Pancreas (tissue), 10 donors: ENCODE measurements at regions not wholly inside any gene's neighbourhood (a gene's known extent, or its start where the extent isn't known, plus 50 kb on each side); places are given as distances from the start of the nearest gene placed in this dataset.

Experiments used
- ATAC-seq, 4 donors: fragments of 200-7000 bp; cut with Tn5 transposase; one replicate each; pipeline versions ENCODE4 v1.8.0 to v1.9.1; 2020; ENCODE audit warnings: mild to moderate bottlenecking in 4 of 4, moderate library complexity in 4 of 4
- DNase-seq, 6 donors: peaks; one replicate each; pipeline ENCODE4 v3.0.0-alpha.2; 2020
- FAIRE-seq: peaks from 2 replicates; lab custom pipeline; 2012; peaks lifted over from hg19 to GRCh38; lab: Jason Lieb, UNC
- H3K27ac ChIP-seq, 4 donors: fragments of 200-600 bp; sonication (generic); 1 replicate in 3 of 4; 2 replicates in 1 of 4; pipeline versions ENCODE4 v1.5.0 to v1.8.0; 2020
- H3K27me3 ChIP-seq, 4 donors: fragments of 200-600 bp; one replicate each; pipeline ENCODE4 v1.8.0; 2021
- H3K36me3 ChIP-seq, 3 donors: fragments of 200-600 bp; sonication (generic) in 1 of 3; one replicate each; pipeline versions ENCODE4 v1.5.0 to v1.8.0; 2020 to 2021
- H3K4me1 ChIP-seq, 3 donors: fragments of 200-600 bp; one replicate each; pipeline ENCODE4 v1.8.0; 2021
- H3K4me3 ChIP-seq, 4 donors: fragments of 200-600 bp; sonication (generic) in 2 of 4; one replicate each; pipeline versions ENCODE4 v1.5.0 to v1.8.0; 2020 to 2021
- H3K9me3 ChIP-seq, 4 donors: fragments of 200-600 bp; one replicate each; pipeline ENCODE4 v1.8.0; 2021
- WGBS, 2 donors: extraction: QIAGEN DNeasy Blood & Tissue Kit; methylation state at CpG; one replicate each; pipeline ENCODE4 v1.1.7; 2013; 5-methylcytosine and 5-hydroxymethylcytosine counted together
- intact Hi-C, 3 donors: fragments of 100-400 bp; cut with DNase I; formaldehyde crosslinking; loops; one replicate each; pipeline versions ENCODE4 v1.11.1 to v1.14.2; 2022
- TF ChIP-seq, protein P1 (sequence below), 4 donors: fragments of 200-600 bp; sonication (generic) in 3 of 4; IDR thresholded peaks; one replicate each; pipeline versions ENCODE4 v1.5.0 to v1.8.0; 2021; ENCODE audit warnings: antibody characterized with exemption in 4 of 4
- donor health status: healthy with polysubstance abuse.
- donor health status: DM: no; HTN: no; CAD: no; lungs with moderate emphysema.
- donor health status: DM: no; HTN: no; CAD: no.
- donor health status: control.
- donor health status: control.
- donor health status: Bipolar disorder and iron deficiency.
- donor health status: DM: yes; HTN: yes; CAD: no.
- donor health status: DM: no; HTN: no; CAD: no.
- donor health status: DM: no; HTN: no; CAD: no.
- donor health status: DM: yes; HTN: yes; CAD: no.

DNA sequence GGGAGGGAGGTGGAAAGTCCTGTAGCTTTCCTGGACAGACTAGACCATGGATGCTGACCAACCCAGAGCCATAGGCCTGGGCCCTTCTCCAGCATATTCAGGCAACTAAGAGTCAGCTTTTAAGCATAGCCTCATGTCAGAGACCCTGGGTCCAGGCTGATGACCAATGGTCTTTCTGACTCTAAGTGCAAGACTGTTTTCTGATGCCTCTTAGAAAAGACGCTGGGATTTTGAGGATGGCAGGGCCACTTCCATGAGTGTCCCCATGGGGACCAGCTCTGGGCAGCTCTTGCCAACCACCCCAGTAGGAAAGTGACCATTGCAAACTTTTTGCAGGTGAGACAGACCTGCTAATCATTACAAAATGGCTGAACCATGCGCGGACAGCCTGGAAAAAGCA is 135.6 kb upstream of the KL start:
- Histone ChIP-seq H3K4me1 (no peaks in the 10 kb centered on the region), H3K27ac (no peak overlapping the region), H3K9me3 (no peaks in the 10 kb centered on the region), H3K36me3 (no peaks in the 10 kb centered on the region), H3K4me3 (no peak overlapping the region), H3K27me3 (no peaks in the 10 kb centered on the region)
- FAIRE-seq: no peak
- intact Hi-C loops: no loop called here
- no peak for DNase-seq
- no peak for ATAC-seq
- TF ChIP-seq, protein P1, sequence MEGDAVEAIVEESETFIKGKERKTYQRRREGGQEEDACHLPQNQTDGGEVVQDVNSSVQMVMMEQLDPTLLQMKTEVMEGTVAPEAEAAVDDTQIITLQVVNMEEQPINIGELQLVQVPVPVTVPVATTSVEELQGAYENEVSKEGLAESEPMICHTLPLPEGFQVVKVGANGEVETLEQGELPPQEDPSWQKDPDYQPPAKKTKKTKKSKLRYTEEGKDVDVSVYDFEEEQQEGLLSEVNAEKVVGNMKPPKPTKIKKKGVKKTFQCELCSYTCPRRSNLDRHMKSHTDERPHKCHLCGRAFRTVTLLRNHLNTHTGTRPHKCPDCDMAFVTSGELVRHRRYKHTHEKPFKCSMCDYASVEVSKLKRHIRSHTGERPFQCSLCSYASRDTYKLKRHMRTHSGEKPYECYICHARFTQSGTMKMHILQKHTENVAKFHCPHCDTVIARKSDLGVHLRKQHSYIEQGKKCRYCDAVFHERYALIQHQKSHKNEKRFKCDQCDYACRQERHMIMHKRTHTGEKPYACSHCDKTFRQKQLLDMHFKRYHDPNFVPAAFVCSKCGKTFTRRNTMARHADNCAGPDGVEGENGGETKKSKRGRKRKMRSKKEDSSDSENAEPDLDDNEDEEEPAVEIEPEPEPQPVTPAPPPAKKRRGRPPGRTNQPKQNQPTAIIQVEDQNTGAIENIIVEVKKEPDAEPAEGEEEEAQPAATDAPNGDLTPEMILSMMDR (IDR thresholded peaks at IDR 0.05): no peak
- WGBS, 2 donors: 90 to 97% methylated on average over 3 of the region's 3 CpGs

- FAIRE-seq: no peak
- TF ChIP-seq, protein P1 (IDR thresholded peaks at IDR 0.05): no peak
- intact Hi-C loops: no loop called here
- Histone ChIP-seq H3K4me3 (no peak overlapping the region), H3K27ac (no peak overlapping the region), H3K27me3 (no peaks in the 10 kb centered on the region), H3K4me1 (no peaks in the 10 kb centered on the region), H3K36me3 (no peaks in the 10 kb centered on the region), H3K9me3 (no peaks in the 10 kb centered on the region)
- peak in 1 of 4 donors; percentile 13 for ATAC-seq
- no peak for DNase-seq
- 54 to 82% methylated on average over 2 of the region's 2 CpGs for WGBS, 2 donors
Observed at GRCh38 chr13:32881074-32881776, 135.0 kb upstream of the KL start.

DNA sequence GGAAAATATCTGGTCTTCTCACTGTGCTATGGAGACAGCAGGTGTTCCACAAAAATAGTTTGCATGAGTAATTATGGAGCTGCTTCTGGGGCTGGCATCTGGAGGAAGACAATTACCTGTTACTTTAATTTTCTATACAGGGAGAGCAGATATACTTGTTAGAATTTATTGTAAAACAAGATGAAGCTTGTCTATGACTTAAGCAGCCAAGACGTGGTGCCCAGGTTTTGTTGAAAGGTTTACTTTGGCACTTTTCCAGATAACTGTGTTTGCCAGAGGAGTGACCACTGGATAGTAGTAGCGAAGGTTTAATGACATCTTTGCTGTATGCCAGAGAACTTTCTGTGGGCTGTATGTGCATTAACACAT is 134.5 kb upstream of the KL start:
- intact Hi-C loops: no loop called here
- no peaks in the 10 kb centered on the region for H3K27me3 ChIP-seq
- WGBS, 2 donors: 14 to 16% methylated on average over 2 of the region's 2 CpGs
- FAIRE-seq: no peak
- no peak overlapping the region for H3K27ac ChIP-seq
- TF ChIP-seq, protein P1 (IDR thresholded peaks at IDR 0.05): no peak
- DNase-seq: no peak
- no peaks in the 10 kb centered on the region for H3K36me3 ChIP-seq
- no peaks in the 10 kb centered on the region for H3K9me3 ChIP-seq
- no peak overlapping the region for H3K4me3 ChIP-seq
- peak in 1 of 4 donors; percentile 17 for ATAC-seq
- no peaks in the 10 kb centered on the region for H3K4me1 ChIP-seq

GRCh38 chr13:32882691-32883090 is 133.5 kb upstream of the KL start:
- DNase-seq (no peak), ATAC-seq (no peak), FAIRE-seq (no peak)
- Histone ChIP-seq H3K4me1 (no peaks in the 10 kb centered on the region), H3K27ac (no peak overlapping the region), H3K27me3 (no peaks in the 10 kb centered on the region), H3K36me3 (no peaks in the 10 kb centered on the region), H3K9me3 (no peaks in the 10 kb centered on the region), H3K4me3 (no peak overlapping the region)
- TF ChIP-seq, protein P1 (IDR thresholded peaks at IDR 0.05): no peak
- intact Hi-C loops: no loop called here

- FAIRE-seq: no peak
Observed at GRCh38 chr13:32883474-32883873, 132.7 kb upstream of the KL start.

More at GRCh38 chr13:32883474-32883873, 132.7 kb upstream of the KL start:
- no peaks in the 10 kb centered on the region for H3K36me3 ChIP-seq
- H3K9me3 ChIP-seq: no peaks in the 10 kb centered on the region
- H3K27me3 ChIP-seq: no peaks in the 10 kb centered on the region
- no peak overlapping the region for H3K27ac ChIP-seq
- 16 to 19% methylated on average over 2 of the region's 2 CpGs for WGBS, 2 donors
- H3K4me1 ChIP-seq: no peaks in the 10 kb centered on the region
- DNase-seq (peak in 1 of 6 donors; percentile 5), ATAC-seq (peak in 2 of 4 donors; percentile 9 to 49)
- no peak overlapping the region for H3K4me3 ChIP-seq
- TF ChIP-seq, protein P1 (IDR thresholded peaks at IDR 0.05): no peak
- intact Hi-C loops: no loop called here
